KMS-11 (cell line): ENCODE measurements at regions not wholly inside any gene's neighbourhood (a gene's known extent, or its start where the extent isn't known, plus 50 kb on each side); places are given as distances from the start of the nearest gene placed in this dataset.

Experiments
- H2AFZ ChIP-seq: fragments of 200-600 bp; sonication (generic); 2 replicates; pipeline ENCODE4 v1.6.1; 2016; ENCODE audit warnings: antibody characterized with exemption, mixed run types, low read depth
- H3K27ac ChIP-seq: fragments of 200-600 bp; sonication (generic); 2 replicates; pipeline ENCODE4 v1.6.1; 2016; ENCODE audit warnings: mild to moderate bottlenecking, mixed run types
- H3K27me3 ChIP-seq: fragments of 200-600 bp; sonication (generic); 2 replicates; pipeline ENCODE4 v1.6.1; 2017; ENCODE audit warnings: mild to moderate bottlenecking, low read depth, mixed run types, moderate library complexity; ENCODE audit not compliant: insufficient read depth
- H3K36me3 ChIP-seq: fragments of 200-600 bp; sonication (generic); 2 replicates; pipeline ENCODE4 v1.6.1; 2017; ENCODE audit warnings: mild to moderate bottlenecking, mixed run types; ENCODE audit not compliant: insufficient read depth
- H3K4me1 ChIP-seq: fragments of 200-600 bp; sonication (generic); 2 replicates; pipeline ENCODE4 v1.6.1; 2016; ENCODE audit warnings: mild to moderate bottlenecking, low read depth, mixed run types; ENCODE audit not compliant: poor library complexity, severe bottlenecking
- H3K4me2 ChIP-seq: fragments of 200-600 bp; sonication (generic); 2 replicates; pipeline ENCODE4 v1.7.0; 2016; ENCODE audit warnings: mild to moderate bottlenecking, mixed run types
- H3K4me3 ChIP-seq: fragments of 200-600 bp; sonication (generic); IDR thresholded peaks from 2 replicates; pipeline ENCODE4 v1.6.1; 2017; ENCODE audit warnings: low read depth, low read length, mixed read lengths; ENCODE audit not compliant: insufficient read depth
- H3K79me2 ChIP-seq: fragments of 200-600 bp; sonication (generic); 2 replicates; pipeline ENCODE4 v1.6.1; 2016; ENCODE audit warnings: low read depth, mixed run types; ENCODE audit not compliant: insufficient read depth
- H3K9ac ChIP-seq: fragments of 200-600 bp; sonication (generic); 2 replicates; pipeline ENCODE4 v1.6.1; 2016; ENCODE audit warnings: mild to moderate bottlenecking, mixed run types
- H4K20me1 ChIP-seq: fragments of 200-600 bp; sonication (generic); 2 replicates; pipeline ENCODE4 v1.6.1; 2016; ENCODE audit warnings: mild to moderate bottlenecking, mixed run types; ENCODE audit not compliant: insufficient read depth
- TF ChIP-seq, protein P1 (sequence below): fragments of 200-600 bp; sonication (generic); conservative IDR thresholded peaks from 2 replicates; pipeline ENCODE4 v1.6.1; 2017; ENCODE audit warnings: low read depth, mild to moderate bottlenecking, antibody characterized with exemption, low read length, moderate library complexity, mixed read lengths

DNA sequence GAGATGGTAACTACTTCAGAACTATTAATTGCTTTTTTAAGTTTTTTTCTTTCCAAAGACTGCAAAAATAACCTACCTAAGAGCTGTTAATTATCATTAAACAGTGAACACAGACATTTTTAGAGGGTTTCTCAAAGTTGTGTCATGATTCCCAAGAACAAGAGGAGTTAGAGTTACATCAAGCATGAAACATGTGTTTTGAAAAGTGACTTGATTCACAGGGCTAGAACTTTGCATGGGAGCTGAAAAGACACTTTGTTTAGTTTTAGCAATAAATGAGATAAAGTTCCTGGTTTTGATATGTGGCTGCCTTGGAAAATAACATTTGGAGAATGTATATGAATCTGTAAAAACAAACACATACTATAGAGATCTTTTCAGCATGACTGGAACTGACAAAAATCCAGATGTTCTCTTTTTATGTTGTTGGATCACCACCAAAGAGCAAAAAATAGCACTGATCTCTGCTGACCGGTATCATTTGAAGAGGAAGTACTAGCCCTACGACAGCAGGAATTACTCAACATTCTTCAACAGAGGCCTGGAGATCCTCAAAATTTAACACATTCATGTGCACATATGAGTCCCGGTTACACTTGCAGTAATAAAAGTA, 173.0 kb upstream of the PCDH18 start:
- H3K9ac ChIP-seq: no peak overlapping the region
- no peak overlapping the region for H3K4me3 ChIP-seq
- H4K20me1 ChIP-seq: no peaks in the 10 kb centered on the region
- no peaks in the 10 kb centered on the region for H3K4me1 ChIP-seq
- no peak overlapping the region for H3K27ac ChIP-seq
- TF ChIP-seq, protein P1, sequence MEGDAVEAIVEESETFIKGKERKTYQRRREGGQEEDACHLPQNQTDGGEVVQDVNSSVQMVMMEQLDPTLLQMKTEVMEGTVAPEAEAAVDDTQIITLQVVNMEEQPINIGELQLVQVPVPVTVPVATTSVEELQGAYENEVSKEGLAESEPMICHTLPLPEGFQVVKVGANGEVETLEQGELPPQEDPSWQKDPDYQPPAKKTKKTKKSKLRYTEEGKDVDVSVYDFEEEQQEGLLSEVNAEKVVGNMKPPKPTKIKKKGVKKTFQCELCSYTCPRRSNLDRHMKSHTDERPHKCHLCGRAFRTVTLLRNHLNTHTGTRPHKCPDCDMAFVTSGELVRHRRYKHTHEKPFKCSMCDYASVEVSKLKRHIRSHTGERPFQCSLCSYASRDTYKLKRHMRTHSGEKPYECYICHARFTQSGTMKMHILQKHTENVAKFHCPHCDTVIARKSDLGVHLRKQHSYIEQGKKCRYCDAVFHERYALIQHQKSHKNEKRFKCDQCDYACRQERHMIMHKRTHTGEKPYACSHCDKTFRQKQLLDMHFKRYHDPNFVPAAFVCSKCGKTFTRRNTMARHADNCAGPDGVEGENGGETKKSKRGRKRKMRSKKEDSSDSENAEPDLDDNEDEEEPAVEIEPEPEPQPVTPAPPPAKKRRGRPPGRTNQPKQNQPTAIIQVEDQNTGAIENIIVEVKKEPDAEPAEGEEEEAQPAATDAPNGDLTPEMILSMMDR: no peak
- H3K79me2 ChIP-seq: no peaks in the 10 kb centered on the region
- no peak overlapping the region for H2AFZ ChIP-seq
- H3K4me2 ChIP-seq: no peak overlapping the region
- no peaks in the 10 kb centered on the region for H3K27me3 ChIP-seq
- no peaks in the 10 kb centered on the region for H3K36me3 ChIP-seq

DNA sequence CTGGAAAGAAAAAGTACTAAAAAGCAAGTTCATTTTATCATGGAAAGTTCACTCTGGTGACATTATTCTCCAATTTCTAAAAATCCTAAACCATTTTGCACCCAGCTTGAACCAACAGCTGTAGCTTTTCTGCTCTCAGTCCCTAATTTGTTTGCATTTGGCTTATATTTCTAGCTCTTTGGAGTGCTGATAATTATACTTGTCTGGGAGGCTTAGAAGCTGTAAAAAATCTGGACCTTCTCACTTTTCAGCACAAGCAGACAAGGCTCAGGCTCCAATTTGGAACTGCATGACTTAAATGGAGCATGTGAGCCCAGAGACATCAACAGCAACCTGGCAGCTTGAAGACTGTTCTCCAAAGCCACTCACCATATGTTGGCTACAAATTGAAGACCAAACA, 170.9 kb upstream of the PCDH18 start:
- no peaks in the 10 kb centered on the region for H4K20me1 ChIP-seq
- no peak overlapping the region for H3K27ac ChIP-seq
- H3K79me2 ChIP-seq: no peaks in the 10 kb centered on the region
- no peak overlapping the region for H3K9ac ChIP-seq
- H3K4me1 ChIP-seq: no peaks in the 10 kb centered on the region
- H3K27me3 ChIP-seq: no peaks in the 10 kb centered on the region
- no peak overlapping the region for H2AFZ ChIP-seq
- no peak overlapping the region for H3K4me2 ChIP-seq
- H3K4me3 ChIP-seq: no peak overlapping the region
- no peaks in the 10 kb centered on the region for H3K36me3 ChIP-seq
- TF ChIP-seq, protein P1: no peak

DNA sequence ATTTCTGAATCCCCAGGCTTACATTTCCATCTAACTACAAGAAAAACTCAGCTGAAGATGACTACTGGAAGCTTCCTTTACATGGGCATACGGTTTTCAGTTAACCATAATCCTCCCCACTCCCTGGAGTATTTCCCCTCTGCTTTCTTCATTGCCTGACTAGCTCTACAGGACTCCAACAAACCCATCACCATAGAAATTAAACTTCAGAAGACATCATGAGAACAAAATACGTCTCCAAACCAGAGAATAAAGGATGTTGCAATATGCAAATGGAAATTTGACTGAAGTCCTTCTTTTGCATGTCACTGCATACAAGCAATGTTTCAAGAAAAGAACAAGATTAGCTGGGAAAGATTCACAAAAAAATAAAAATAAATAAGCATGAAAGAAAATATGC, 170.2 kb upstream of the PCDH18 start:
- TF ChIP-seq, protein P1: no peak
- Histone ChIP-seq H3K4me1 (no peaks in the 10 kb centered on the region), H3K79me2 (no peaks in the 10 kb centered on the region), H3K9ac (no peak overlapping the region), H3K27me3 (no peaks in the 10 kb centered on the region), H3K4me2 (no peak overlapping the region), H2AFZ (no peak overlapping the region), H3K4me3 (no peak overlapping the region), H4K20me1 (no peaks in the 10 kb centered on the region), H3K27ac (no peak overlapping the region), H3K36me3 (no peaks in the 10 kb centered on the region)

DNA sequence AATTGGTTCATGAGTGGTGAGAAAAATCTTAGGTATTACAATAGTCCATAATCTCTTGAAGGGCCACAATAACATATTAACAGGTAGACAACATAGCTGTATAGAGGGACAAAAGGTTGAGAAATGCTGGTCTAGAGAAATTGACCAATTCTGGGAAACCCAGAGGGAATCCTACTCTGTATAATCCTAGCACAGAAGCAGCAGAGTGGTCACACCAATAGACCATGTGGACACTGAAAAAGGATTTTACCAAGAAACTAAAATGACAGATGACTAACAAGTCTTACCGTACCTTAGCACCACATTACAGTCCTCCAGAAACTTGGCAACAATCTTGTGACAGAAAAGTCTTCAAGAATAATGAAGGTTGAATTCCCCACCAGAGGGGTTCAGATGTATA, 169.1 kb upstream of the PCDH18 start:
- Histone ChIP-seq H3K36me3 (no peaks in the 10 kb centered on the region), H2AFZ (no peak overlapping the region), H4K20me1 (no peaks in the 10 kb centered on the region), H3K27me3 (no peaks in the 10 kb centered on the region), H3K27ac (no peak overlapping the region), H3K4me3 (no peak overlapping the region), H3K4me2 (no peak overlapping the region), H3K4me1 (no peaks in the 10 kb centered on the region), H3K9ac (no peak overlapping the region), H3K79me2 (no peaks in the 10 kb centered on the region)
- TF ChIP-seq, protein P1: no peak
